GM12878 (cell line): ENCODE measurements at regions not wholly inside any gene's neighbourhood (a gene's known extent, or its start where the extent isn't known, plus 50 kb on each side); places are given as distances from the start of the nearest gene placed in this dataset.

Source experiments
- ATAC-seq: fragments of 200-7000 bp; cut with Tn5 transposase; 3 replicates; pipeline ENCODE4 v1.9.1; 2020; ENCODE audit warnings: mild to moderate bottlenecking, moderate library complexity
- BruUV-seq: library from RNA; stranded (reverse); fragments of 400-500 nt; replicated peaks from 2 replicates; lab custom pipeline; 2021; lab: Mats Ljungman, UMichigan
- CTCF ChIA-PET: fragments of 300-600 bp; sonication (Branson Sonifier 250); formaldehyde crosslinking; extraction: SDS; loops from one replicate; lab custom pipeline; 2021; ENCODE audit warnings: inconsistent platforms; lab: Yijun Ruan, JAX
- POLR2A ChIA-PET: fragments of 350-600 bp; formaldehyde crosslinking; extraction: SDS; loops from one replicate; lab custom pipeline; 2021; ENCODE audit warnings: inconsistent platforms; lab: Charles Lee
- RAD21 ChIA-PET: fragments of 300-600 bp; sonication (Branson Sonifier 250); formaldehyde crosslinking; loops from one replicate; lab custom pipeline; 2023; ENCODE audit warnings: antibody characterized with exemption; ENCODE audit not compliant: unreplicated experiment; lab: Charles Lee
- SMC1A ChIA-PET: fragments of 300-600 bp; sonication (Branson Sonifier 250); formaldehyde crosslinking; loops from one replicate; lab custom pipeline; 2023; ENCODE audit not compliant: unreplicated experiment, uncharacterized antibody; lab: Charles Lee
- DNase-seq: peaks from one replicate; pipeline ENCODE4 v3.0.0-alpha.2; 2011; ENCODE audit warnings: low read depth, low spot score
- FAIRE-seq: peaks from 3 replicates; lab custom pipeline; 2011; peaks lifted over from hg19 to GRCh38; lab: Jason Lieb, UNC
- H2AFZ ChIP-seq: 2 replicates; pipeline ENCODE4 v1.6.0; 2011; ENCODE audit warnings: low read depth, low read length, control low read depth; ENCODE audit not compliant: control insufficient read depth
- H3K27ac ChIP-seq: 2 replicates; pipeline ENCODE4 v1.5.1; 2011; ENCODE audit warnings: control low read depth; ENCODE audit not compliant: control insufficient read depth, insufficient read depth
- H3K27me3 ChIP-seq, 2 experiments: replicated peaks in 1 of 2; 2 replicates each; pipeline versions ENCODE4 v1.6.0 to v1.6.1; 2011; ENCODE audit warnings: low read length in 1 of 2; ENCODE audit not compliant: control insufficient read depth in 2 of 2, insufficient read depth in 2 of 2
- H3K36me3 ChIP-seq, 2 experiments: 2 replicates each; pipeline ENCODE4 v1.5.1; 2011; ENCODE audit warnings: low read length in 1 of 2; ENCODE audit not compliant: control insufficient read depth in 2 of 2, insufficient read depth in 2 of 2
- H3K4me1 ChIP-seq: 2 replicates; pipeline ENCODE4 v1.6.1; 2011; ENCODE audit warnings: mild to moderate bottlenecking, low read length, moderate library complexity, mixed read lengths; ENCODE audit not compliant: control insufficient read depth, insufficient read depth
- H3K4me2 ChIP-seq: 2 replicates; pipeline ENCODE4 v1.6.0; 2011; ENCODE audit warnings: control low read depth; ENCODE audit not compliant: control insufficient read depth, insufficient read depth
- H3K4me3 ChIP-seq: fragments of 200-600 bp; sonication (generic); 2 replicates; pipeline ENCODE4 v1.5.1; 2016
- H3K79me2 ChIP-seq: 2 replicates; pipeline ENCODE4 v1.6.0; 2011; ENCODE audit warnings: low read length; ENCODE audit not compliant: control insufficient read depth, insufficient read depth
- H3K9ac ChIP-seq: 2 replicates; pipeline ENCODE4 v1.8.0; 2011; ENCODE audit warnings: low read length, control low read depth, mixed read lengths; ENCODE audit not compliant: control insufficient read depth, insufficient read depth
- H3K9me3 ChIP-seq: replicated peaks from 3 replicates; pipeline ENCODE4 v1.5.1; 2011; ENCODE audit warnings: mild to moderate bottlenecking, low read length; ENCODE audit not compliant: control insufficient read depth, insufficient read depth
- H4K20me1 ChIP-seq: 2 replicates; pipeline ENCODE4 v1.6.0; 2011; ENCODE audit not compliant: control insufficient read depth, insufficient read depth
- E4F1 ChIP-seq: fragments of 450-650 bp; IDR thresholded peaks from 2 replicates; pipeline ENCODE4 v1.6.1; 2018; ENCODE audit warnings: borderline replicate concordance, mild to moderate bottlenecking; ENCODE audit not compliant: partially characterized antibody
- ESRRA ChIP-seq: IDR thresholded peaks from 2 replicates; pipeline ENCODE4 v1.6.1; 2012; ENCODE audit warnings: mild to moderate bottlenecking, low read length, improper control_type of control experiment
- FOS ChIP-seq: IDR thresholded peaks from 3 replicates; pipeline ENCODE4 v1.6.1; 2011; ENCODE audit warnings: borderline replicate concordance; ENCODE audit not compliant: insufficient read length; ENCODE audit errors: extremely low read depth
- HDGF ChIP-seq: fragments of 450-650 bp; IDR thresholded peaks from 2 replicates; pipeline ENCODE4 v1.6.1; 2016; ENCODE audit warnings: antibody characterized with exemption
- IKZF2 ChIP-seq, 2 experiments: fragments of 450-650 bp; IDR thresholded peaks; 2 replicates each; pipeline ENCODE4 v1.6.1; 2017; ENCODE audit warnings: mild to moderate bottlenecking in 2 of 2, moderate library complexity in 2 of 2
- LARP7 ChIP-seq: fragments of 450-650 bp; IDR thresholded peaks from 2 replicates; pipeline ENCODE4 v1.6.1; 2017; ENCODE audit warnings: mild to moderate bottlenecking
- MYC ChIP-seq: IDR thresholded peaks from 2 replicates; pipeline ENCODE4 v1.6.1; 2011; ENCODE audit warnings: mild to moderate bottlenecking, low read length, moderate library complexity, inconsistent platforms; ENCODE audit not compliant: insufficient read depth, insufficient replicate concordance, insufficient read length, severe bottlenecking
- NBN ChIP-seq: fragments of 450-650 bp; IDR thresholded peaks from 2 replicates; pipeline ENCODE4 v1.6.1; 2016
- NKRF ChIP-seq: fragments of 450-650 bp; conservative IDR thresholded peaks from 2 replicates; pipeline ENCODE4 v1.6.1; 2017; ENCODE audit warnings: mild to moderate bottlenecking, moderate library complexity
- NR2C1 ChIP-seq: fragments of 450-650 bp; IDR thresholded peaks from 2 replicates; pipeline ENCODE4 v1.6.1; 2017; ENCODE audit warnings: antibody characterized with exemption, mild to moderate bottlenecking, moderate library complexity
- NR2F1 ChIP-seq: fragments of 450-650 bp; conservative IDR thresholded peaks from 2 replicates; pipeline ENCODE4 v1.6.1; 2017; ENCODE audit warnings: mild to moderate bottlenecking
- PKNOX1 ChIP-seq: fragments of 450-650 bp; IDR thresholded peaks from 2 replicates; pipeline ENCODE4 v1.6.1; 2016; ENCODE audit warnings: mild to moderate bottlenecking
- POU2F2 ChIP-seq: IDR thresholded peaks from 3 replicates; pipeline ENCODE4 v1.6.1; 2011; ENCODE audit warnings: low read depth, mild to moderate bottlenecking, low read length, borderline replicate concordance
- RAD21 ChIP-seq: IDR thresholded peaks from 2 replicates; pipeline ENCODE4 v1.6.1; 2011; ENCODE audit warnings: mild to moderate bottlenecking, low read depth, low read length, moderate library complexity; ENCODE audit not compliant: insufficient read depth
- SRF ChIP-seq, 2 experiments: IDR thresholded peaks; 2 replicates each; pipeline ENCODE4 v1.6.1; 2011; ENCODE audit warnings: low read depth in 2 of 2, low read length in 2 of 2, mild to moderate bottlenecking in 1 of 2, moderate library complexity in 1 of 2
- WGBS: methylation state at CpG from one replicate; pipeline ENCODE4 v1.1.6; 2016; ENCODE audit warnings: low lambda C conversion rate; ENCODE audit not compliant: insufficient replicate concordance, insufficient coverage; ENCODE audit errors: missing lambda C conversion rate; 5-methylcytosine and 5-hydroxymethylcytosine counted together
- in situ Hi-C: fragments of 300-500 bp; cut with MboI; formaldehyde crosslinking; loops from 9 replicates; pipeline ENCODE4 v1.14.3; 2018; ENCODE audit warnings: mixed read lengths
- intact Hi-C: fragments of 100-400 bp; cut with micrococcal nuclease; formaldehyde crosslinking; loops from one replicate; pipeline ENCODE4 v1.14.2; 2022; ENCODE audit not compliant: unreplicated experiment

GRCh38 chr16:65409510-65409909, 287.6 kb upstream of the CDH11 start:
- no peak for FAIRE-seq
- WGBS, result 19% methylated on average over 2 of the region's 2 CpGs

GRCh38 chr16:65406933-65407332, 285.1 kb upstream of the CDH11 start:
- no peak overlapping the region for H3K4me3 ChIP-seq
- WGBS, result 4% methylated on average over 4 of the region's 4 CpGs
- H3K27ac ChIP-seq, result no peak overlapping the region
- ChIA-PET SMC1A (no interaction called here), POLR2A (interaction anchor here (0.6 kb wide), 1 partner anchor 1635 kb away, joined by 5 read pairs; no protein-coding TSS in a partner anchor), RAD21 (no interaction called here), CTCF (no interaction called here)
- H3K9me3 ChIP-seq, result no peaks in the 10 kb centered on the region
- H3K4me1 ChIP-seq, result no peaks in the 10 kb centered on the region
- no peaks in the 10 kb centered on the region for H3K27me3 ChIP-seq
- DNase-seq (no peak), FAIRE-seq (no peak), ATAC-seq (no peak)
- in situ Hi-C loops (no loop called here), intact Hi-C loops (no loop called here)
- no peak overlapping the region for H3K9ac ChIP-seq
- no peaks in the 10 kb centered on the region for H3K36me3 ChIP-seq
- BruUV-seq, result no TSS peak
- H3K4me2 ChIP-seq, result no peak overlapping the region
- no peaks in the 10 kb centered on the region for H3K79me2 ChIP-seq
- H2AFZ ChIP-seq, result no peak overlapping the region
- no peaks in the 10 kb centered on the region for H4K20me1 ChIP-seq
- TF ChIP-seq FOS (no peak), ESRRA (no peak), HDGF (no peak), NBN (no peak), NR2F1 (no peak), NR2C1 (no peak), NKRF (no peak), E4F1 (no peak), IKZF2 (IDR thresholded peaks at IDR 0.05) (no peak), SRF (IDR thresholded peaks at IDR 0.05; ENCODE audit: low read depth in 2 of 2, low read length in 2 of 2) (no peak), PKNOX1 (no peak), POU2F2 (no peak)

More at GRCh38 chr16:65409510-65409909, 287.6 kb upstream of the CDH11 start:
- Histone ChIP-seq H3K4me1 (no peaks in the 10 kb centered on the region), H3K4me3 (no peak overlapping the region), H3K27ac (no peak overlapping the region), H2AFZ (no peak overlapping the region), H3K36me3 (no peaks in the 10 kb centered on the region), H3K4me2 (no peak overlapping the region), H4K20me1 (no peaks in the 10 kb centered on the region), H3K27me3 (no peaks in the 10 kb centered on the region), H3K9ac (no peak overlapping the region), H3K9me3 (no peaks in the 10 kb centered on the region), H3K79me2 (no peaks in the 10 kb centered on the region)
- in situ Hi-C loops (no loop called here), intact Hi-C loops (no loop called here)
- POLR2A ChIA-PET, result no interaction called here
- SMC1A ChIA-PET, result no interaction called here
- ATAC-seq (no peak), DNase-seq (no peak)
- TF ChIP-seq LARP7, result no peak
- TF ChIP-seq MYC, result no peak
- no peak for TF ChIP-seq RAD21
- TF ChIP-seq, all 136 proteins: peak for 0
- CTCF ChIA-PET, result no interaction called here
- BruUV-seq, result no TSS peak
- RAD21 ChIA-PET, result no interaction called here
